ENCODE measurements at regions not wholly inside any gene's neighbourhood (a gene's known extent, or its start where the extent isn't known, plus 50 kb on each side); places are given as distances from the start of the nearest gene placed in this dataset.

DNA sequence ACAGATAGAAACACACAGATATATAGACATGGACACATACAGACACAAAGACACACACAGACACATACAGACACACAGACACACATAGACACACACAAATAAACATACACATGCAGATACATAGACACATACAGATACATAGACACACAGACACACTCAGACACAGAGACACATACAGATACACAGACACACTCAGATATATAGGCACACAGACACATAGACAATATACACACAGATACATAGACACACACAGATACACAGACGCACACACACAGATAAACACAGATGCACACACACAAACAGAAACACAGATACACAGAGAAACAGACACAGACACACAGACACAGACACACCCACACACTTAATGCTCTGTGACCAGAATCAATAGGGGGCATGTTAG is 156.8 kb downstream of the IRX2 start:
- Histone ChIP-seq H3K27ac (no peak overlapping the region), H3K4me3 (no peak overlapping the region), H3K27me3 (no peaks in the 10 kb centered on the region), H3K36me3 (no peaks in the 10 kb centered on the region), H3K9me3 (no peaks in the 10 kb centered on the region), H3K4me1 (no peaks in the 10 kb centered on the region)
- TF ChIP-seq EP300 (IDR thresholded peaks at IDR 0.05) (no peak), POLR2AphosphoS5 (IDR thresholded peaks at IDR 0.05) (no peak), POLR2A (IDR thresholded peaks at IDR 0.05) (no peak)
- TF ChIP-seq, protein P1, sequence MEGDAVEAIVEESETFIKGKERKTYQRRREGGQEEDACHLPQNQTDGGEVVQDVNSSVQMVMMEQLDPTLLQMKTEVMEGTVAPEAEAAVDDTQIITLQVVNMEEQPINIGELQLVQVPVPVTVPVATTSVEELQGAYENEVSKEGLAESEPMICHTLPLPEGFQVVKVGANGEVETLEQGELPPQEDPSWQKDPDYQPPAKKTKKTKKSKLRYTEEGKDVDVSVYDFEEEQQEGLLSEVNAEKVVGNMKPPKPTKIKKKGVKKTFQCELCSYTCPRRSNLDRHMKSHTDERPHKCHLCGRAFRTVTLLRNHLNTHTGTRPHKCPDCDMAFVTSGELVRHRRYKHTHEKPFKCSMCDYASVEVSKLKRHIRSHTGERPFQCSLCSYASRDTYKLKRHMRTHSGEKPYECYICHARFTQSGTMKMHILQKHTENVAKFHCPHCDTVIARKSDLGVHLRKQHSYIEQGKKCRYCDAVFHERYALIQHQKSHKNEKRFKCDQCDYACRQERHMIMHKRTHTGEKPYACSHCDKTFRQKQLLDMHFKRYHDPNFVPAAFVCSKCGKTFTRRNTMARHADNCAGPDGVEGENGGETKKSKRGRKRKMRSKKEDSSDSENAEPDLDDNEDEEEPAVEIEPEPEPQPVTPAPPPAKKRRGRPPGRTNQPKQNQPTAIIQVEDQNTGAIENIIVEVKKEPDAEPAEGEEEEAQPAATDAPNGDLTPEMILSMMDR (IDR thresholded peaks at IDR 0.05), result no peak
- DNase-seq, result no peak
- no peak for ATAC-seq (ENCODE audit: low FRiP score in 2 of 2)
- 93 to 94% methylated on average over 1 of the region's 1 CpG for WGBS, 2 donors

DNA sequence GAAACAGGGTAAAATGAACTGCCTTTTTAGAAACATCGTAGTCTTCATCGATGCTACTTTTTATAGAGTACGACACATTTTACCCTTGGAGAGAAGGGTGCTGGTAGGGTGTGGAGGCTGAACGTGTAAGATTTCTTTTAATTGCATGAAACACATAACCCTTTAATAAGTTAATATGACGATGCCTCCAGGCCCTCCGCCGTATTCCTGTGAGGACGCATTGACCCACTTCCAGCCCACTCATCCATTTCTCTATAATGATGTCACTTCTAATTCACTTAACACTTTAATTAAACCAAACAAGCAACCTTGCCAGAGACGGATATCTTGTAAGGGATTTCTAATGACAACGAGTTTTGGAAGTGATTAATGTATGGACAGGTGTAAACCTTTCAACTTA is 158.7 kb downstream of the IRX2 start:
- DNase-seq, result no peak
- Histone ChIP-seq H3K9me3 (no peaks in the 10 kb centered on the region), H3K27ac (no peak overlapping the region), H3K4me3 (no peak overlapping the region), H3K4me1 (no peaks in the 10 kb centered on the region), H3K36me3 (no peaks in the 10 kb centered on the region), H3K27me3 (no peaks in the 10 kb centered on the region)
- TF ChIP-seq EP300 (IDR thresholded peaks at IDR 0.05) (no peak), POLR2A (IDR thresholded peaks at IDR 0.05) (no peak), POLR2AphosphoS5 (IDR thresholded peaks at IDR 0.05) (no peak)
- TF ChIP-seq, protein P1 (IDR thresholded peaks at IDR 0.05), result no peak
- ATAC-seq (ENCODE audit: low FRiP score in 2 of 2), result no peak
- 73 to 74% methylated on average over 10 of the region's 10 CpGs for whole genome bisulfite sequencing, 2 donors

DNA sequence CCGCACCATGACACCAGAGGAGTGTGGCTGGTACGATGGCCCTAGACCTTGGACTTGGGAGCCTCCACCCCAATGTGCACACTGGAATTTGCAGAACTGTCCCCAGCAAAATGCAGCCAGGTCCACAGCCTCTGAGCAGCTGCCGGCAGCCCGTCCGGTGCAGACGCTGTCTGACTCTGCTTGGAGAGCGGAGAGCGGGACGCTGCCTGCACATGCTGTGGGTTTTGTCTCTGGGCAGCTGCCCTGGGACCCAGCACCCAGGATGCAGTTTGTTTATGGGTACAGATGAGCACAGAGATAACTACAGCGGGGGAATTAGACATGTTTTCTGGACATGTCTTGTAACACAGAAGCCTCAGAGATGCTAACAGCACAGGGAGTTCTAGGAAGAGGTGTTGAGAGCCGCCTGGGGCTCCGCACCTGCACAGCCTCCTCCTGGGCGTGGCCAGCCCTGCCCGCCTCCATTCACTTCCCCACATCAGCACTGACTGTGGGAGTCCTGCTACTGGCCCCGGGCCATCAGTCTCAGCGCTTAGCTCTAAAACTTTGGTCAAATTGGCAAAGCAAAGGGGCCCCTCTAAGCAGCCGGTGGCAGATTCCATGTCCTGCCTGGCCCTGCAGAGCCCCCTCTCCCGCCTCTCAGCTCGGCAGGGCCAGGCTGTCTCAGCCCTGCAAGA is 159.6 kb downstream of the IRX2 start:
- WGBS, 2 donors, result 50 to 79% methylated on average over 7 to 12 of the region's 19 CpGs
- no peaks in the 10 kb centered on the region for H3K9me3 ChIP-seq
- ATAC-seq (ENCODE audit: low FRiP score in 2 of 2), result no peak
- no peak overlapping the region for H3K4me3 ChIP-seq
- DNase-seq, result no peak
- H3K27me3 ChIP-seq, result no peaks in the 10 kb centered on the region
- no peaks in the 10 kb centered on the region for H3K4me1 ChIP-seq
- no peak overlapping the region for H3K27ac ChIP-seq
- TF ChIP-seq POLR2AphosphoS5 (IDR thresholded peaks at IDR 0.05), result no peak
- TF ChIP-seq POLR2A (IDR thresholded peaks at IDR 0.05), result no peak
- TF ChIP-seq, protein P1 (IDR thresholded peaks at IDR 0.05), result no peak
- no peak for TF ChIP-seq EP300 (IDR thresholded peaks at IDR 0.05)
- no peaks in the 10 kb centered on the region for H3K36me3 ChIP-seq

DNA sequence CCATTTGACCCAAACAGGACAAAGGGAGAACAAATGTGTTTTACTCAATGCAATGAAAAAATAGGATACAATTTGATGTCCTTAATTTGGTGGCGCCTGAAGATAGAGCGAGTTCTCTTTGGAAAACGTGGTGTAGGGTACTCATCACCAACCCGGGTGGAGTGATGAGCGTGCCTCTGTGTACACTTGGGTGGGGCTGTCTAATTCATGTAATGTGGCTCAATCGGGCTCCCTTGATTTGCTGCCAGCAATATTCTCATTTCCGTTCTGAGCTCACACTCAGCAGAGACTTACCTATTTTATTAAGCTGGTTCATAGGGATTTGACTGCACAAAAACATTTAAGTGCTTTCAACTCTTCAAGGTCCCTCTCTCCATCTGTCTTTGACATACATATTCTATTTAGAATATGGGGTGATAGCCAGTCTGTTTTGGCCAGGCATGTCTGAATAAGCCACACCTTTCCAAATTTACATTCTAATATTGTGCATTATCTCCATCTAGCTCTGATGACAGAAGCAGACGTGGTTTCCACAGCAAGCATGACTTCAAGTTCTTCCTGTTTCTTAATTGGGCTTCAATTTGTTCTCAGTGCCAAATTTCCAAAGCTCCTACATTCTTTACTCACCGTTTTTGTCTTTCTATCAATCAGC is 162.5 kb downstream of the IRX2 start:
- Histone ChIP-seq H3K27ac (no peak overlapping the region), H3K36me3 (no peaks in the 10 kb centered on the region), H3K9me3 (no peaks in the 10 kb centered on the region), H3K4me3 (no peak overlapping the region), H3K4me1 (no peaks in the 10 kb centered on the region), H3K27me3 (no peaks in the 10 kb centered on the region)
- TF ChIP-seq POLR2A (IDR thresholded peaks at IDR 0.05) (no peak), EP300 (IDR thresholded peaks at IDR 0.05) (no peak), POLR2AphosphoS5 (IDR thresholded peaks at IDR 0.05) (no peak)
- TF ChIP-seq, protein P1 (IDR thresholded peaks at IDR 0.05), result no peak
- 77 to 82% methylated on average over 9 of the region's 9 CpGs for WGBS, 2 donors
- no peak for DNase-seq
- ATAC-seq (ENCODE audit: low FRiP score in 2 of 2), result no peak
